ENCODE measurements at regions not wholly inside any gene's neighbourhood (a gene's known extent, or its start where the extent isn't known, plus 50 kb on each side); places are given as distances from the start of the nearest gene placed in this dataset.

DNA sequence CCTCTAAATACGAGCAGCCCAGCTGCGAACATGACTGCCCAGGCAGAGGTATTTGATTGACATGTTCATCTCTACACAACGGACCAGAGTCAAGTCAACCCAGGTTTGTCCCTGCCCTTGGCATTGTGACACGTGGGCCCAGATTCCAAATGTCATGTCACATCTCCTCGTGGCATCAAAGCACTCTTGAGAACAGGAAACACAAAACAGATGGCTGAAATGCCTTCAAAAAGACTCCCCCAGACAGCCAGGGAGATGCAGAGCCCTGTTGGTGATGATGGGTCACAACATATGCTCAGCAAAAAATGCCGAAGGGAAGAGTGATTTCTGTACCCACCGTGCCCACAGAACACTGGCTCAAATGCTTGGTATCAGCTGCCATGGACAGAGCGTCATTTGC, 337.8 kb upstream of the DAB1 start:
- TF ChIP-seq EZH2phosphoT487 (IDR thresholded peaks at IDR 0.05; ENCODE audit: low read depth, severe bottlenecking, unreplicated experiment) (no peak), CTCF (IDR thresholded peaks at IDR 0.05; ENCODE audit: poor library complexity) (no peak), EZH2 (IDR thresholded peaks at IDR 0.05; ENCODE audit: borderline replicate concordance) (no peak)
- no peaks in the 10 kb centered on the region for H3K79me2 ChIP-seq
- H3K4me2 ChIP-seq: no peak overlapping the region
- H3K9me2 ChIP-seq (replicated peaks; ENCODE audit: insufficient read depth): no peaks in the 10 kb centered on the region
- H3K27me3 ChIP-seq: no peaks in the 10 kb centered on the region
- H3K9me3 ChIP-seq (ENCODE audit: low read depth): no peaks in the 10 kb centered on the region
- DNase-seq (ENCODE audit: low spot score): no peak
- no peaks in the 10 kb centered on the region for H3K36me3 ChIP-seq (replicated peaks; ENCODE audit: insufficient read depth, low read depth)
- no peak overlapping the region for H3K4me3 ChIP-seq
- H4K20me1 ChIP-seq (ENCODE audit: insufficient read depth, poor library complexity, severe bottlenecking): no peaks in the 10 kb centered on the region
- no peak overlapping the region for H2AFZ ChIP-seq
- no peaks in the 10 kb centered on the region for H3K4me1 ChIP-seq (ENCODE audit: insufficient read depth)
- H3K27ac ChIP-seq: no peak overlapping the region
- 59% methylated on average over 8 of the region's 8 CpGs for WGBS (ENCODE audit: low lambda C conversion rate, missing lambda C conversion rate)

GRCh38 chr1:57752843-57753242, 329.0 kb upstream of the DAB1 start:
- Histone ChIP-seq H2AFZ (no peak overlapping the region), H3K27ac (no peak overlapping the region), H3K27me3 (no peaks in the 10 kb centered on the region), H3K36me3 (replicated peaks; ENCODE audit: insufficient read depth, low read depth) (no peaks in the 10 kb centered on the region), H3K4me3 (no peak overlapping the region), H3K4me1 (ENCODE audit: insufficient read depth) (no peaks in the 10 kb centered on the region), H3K9me2 (replicated peaks; ENCODE audit: insufficient read depth) (no peaks in the 10 kb centered on the region), H3K79me2 (no peaks in the 10 kb centered on the region), H4K20me1 (ENCODE audit: insufficient read depth, poor library complexity, severe bottlenecking) (no peaks in the 10 kb centered on the region), H3K4me2 (no peak overlapping the region), H3K9me3 (ENCODE audit: low read depth) (no peaks in the 10 kb centered on the region)
- 60% methylated on average over 1 of the region's 1 CpG for WGBS (ENCODE audit: low lambda C conversion rate, missing lambda C conversion rate)
- no peak for TF ChIP-seq CTCF (IDR thresholded peaks at IDR 0.05; ENCODE audit: poor library complexity)
- DNase-seq (ENCODE audit: low spot score): no peak

GRCh38 chr1:57748719-57749118, 324.9 kb upstream of the DAB1 start:
- H4K20me1 ChIP-seq (ENCODE audit: insufficient read depth, poor library complexity, severe bottlenecking): no peaks in the 10 kb centered on the region
- H3K36me3 ChIP-seq (replicated peaks; ENCODE audit: insufficient read depth, low read depth): no peaks in the 10 kb centered on the region
- H2AFZ ChIP-seq: no peak overlapping the region
- H3K79me2 ChIP-seq: no peaks in the 10 kb centered on the region
- no peaks in the 10 kb centered on the region for H3K4me1 ChIP-seq (ENCODE audit: insufficient read depth)
- no peaks in the 10 kb centered on the region for H3K9me3 ChIP-seq (ENCODE audit: low read depth)
- no peak overlapping the region for H3K4me3 ChIP-seq
- DNase-seq (ENCODE audit: low spot score): no peak
- no peak for TF ChIP-seq EZH2phosphoT487 (IDR thresholded peaks at IDR 0.05; ENCODE audit: low read depth, severe bottlenecking, unreplicated experiment)
- TF ChIP-seq CTCF (IDR thresholded peaks at IDR 0.05; ENCODE audit: poor library complexity): no peak
- no peak for TF ChIP-seq EZH2 (IDR thresholded peaks at IDR 0.05; ENCODE audit: borderline replicate concordance)
- no peaks in the 10 kb centered on the region for H3K27me3 ChIP-seq
- no peak overlapping the region for H3K27ac ChIP-seq
- no peak overlapping the region for H3K4me2 ChIP-seq
- WGBS (ENCODE audit: low lambda C conversion rate, missing lambda C conversion rate): 100% methylated on average over 2 of the region's 2 CpGs
- no peaks in the 10 kb centered on the region for H3K9me2 ChIP-seq (replicated peaks; ENCODE audit: insufficient read depth)

DNA sequence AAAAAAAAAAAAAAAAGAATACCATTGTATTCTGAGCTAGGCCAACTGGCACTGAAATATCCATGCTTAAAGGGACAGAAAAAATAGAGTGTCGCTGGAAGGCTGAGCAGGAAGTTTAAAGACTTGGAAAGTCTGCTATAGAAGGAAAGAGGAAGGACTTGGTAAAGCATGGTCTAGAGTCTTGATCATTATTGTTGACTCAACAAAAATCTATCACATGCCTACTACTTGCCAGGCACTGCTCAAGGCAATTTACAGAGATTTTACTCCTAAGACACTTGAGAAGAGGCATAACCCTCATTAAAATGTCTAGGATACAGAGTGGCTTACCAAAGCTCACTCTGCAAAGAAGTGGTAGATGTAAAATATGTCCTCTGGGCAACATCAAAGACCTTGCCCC, 324.0 kb upstream of the DAB1 start:
- no peak for TF ChIP-seq EZH2 (IDR thresholded peaks at IDR 0.05; ENCODE audit: borderline replicate concordance)
- no peak for TF ChIP-seq CTCF (IDR thresholded peaks at IDR 0.05; ENCODE audit: poor library complexity)
- TF ChIP-seq EZH2phosphoT487 (IDR thresholded peaks at IDR 0.05; ENCODE audit: low read depth, severe bottlenecking, unreplicated experiment): no peak
- Histone ChIP-seq H4K20me1 (ENCODE audit: insufficient read depth, poor library complexity, severe bottlenecking) (no peaks in the 10 kb centered on the region), H3K4me3 (no peak overlapping the region), H3K27ac (no peak overlapping the region), H2AFZ (no peak overlapping the region), H3K27me3 (no peaks in the 10 kb centered on the region), H3K4me2 (no peak overlapping the region), H3K36me3 (replicated peaks; ENCODE audit: insufficient read depth, low read depth) (no peaks in the 10 kb centered on the region), H3K9me2 (replicated peaks; ENCODE audit: insufficient read depth) (no peaks in the 10 kb centered on the region), H3K9me3 (ENCODE audit: low read depth) (no peaks in the 10 kb centered on the region), H3K4me1 (ENCODE audit: insufficient read depth) (no peaks in the 10 kb centered on the region), H3K79me2 (no peaks in the 10 kb centered on the region)
- 95% methylated on average over 1 of the region's 1 CpG for WGBS (ENCODE audit: low lambda C conversion rate, missing lambda C conversion rate)
- no peak for DNase-seq (ENCODE audit: low spot score)
